GM08714 (cell line): ENCODE measurements at regions not wholly inside any gene's neighbourhood (a gene's known extent, or its start where the extent isn't known, plus 50 kb on each side); places are given as distances from the start of the nearest gene placed in this dataset.

Experiments
- H3K4me3 ChIP-seq: fragments of 200-500 bp; sonication (Bioruptor generic); 2 replicates; pipeline ENCODE4 v1.5.1; 2014; ENCODE audit warnings: mild to moderate bottlenecking, low read length, inconsistent platforms
- ZNF274 ChIP-seq: IDR thresholded peaks from 2 replicates; pipeline ENCODE4 v1.6.1; 2012; ENCODE audit warnings: mild to moderate bottlenecking, low read depth, low read length

DNA sequence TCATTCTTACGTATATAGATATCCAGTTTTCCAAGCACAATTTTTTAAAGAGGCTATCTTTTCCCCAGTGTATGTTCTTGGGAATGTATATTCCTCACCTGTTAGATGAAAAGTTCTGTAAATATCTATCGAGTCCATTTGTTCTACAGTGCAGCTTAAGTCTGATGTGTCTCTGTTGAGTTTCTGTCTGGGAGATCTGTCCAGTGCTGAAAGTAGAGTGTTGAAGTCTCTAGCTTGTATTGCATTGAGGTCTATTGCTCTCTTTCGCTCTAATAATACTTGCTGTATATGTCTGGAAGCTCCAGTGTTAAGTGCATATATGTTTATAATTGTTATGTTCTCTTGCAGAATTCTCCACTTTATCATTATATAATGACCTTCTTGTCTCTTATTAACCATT is 373.1 kb downstream of the PPARGC1A start:
- no peak overlapping the region for H3K4me3 ChIP-seq
- TF ChIP-seq ZNF274: no peak

DNA sequence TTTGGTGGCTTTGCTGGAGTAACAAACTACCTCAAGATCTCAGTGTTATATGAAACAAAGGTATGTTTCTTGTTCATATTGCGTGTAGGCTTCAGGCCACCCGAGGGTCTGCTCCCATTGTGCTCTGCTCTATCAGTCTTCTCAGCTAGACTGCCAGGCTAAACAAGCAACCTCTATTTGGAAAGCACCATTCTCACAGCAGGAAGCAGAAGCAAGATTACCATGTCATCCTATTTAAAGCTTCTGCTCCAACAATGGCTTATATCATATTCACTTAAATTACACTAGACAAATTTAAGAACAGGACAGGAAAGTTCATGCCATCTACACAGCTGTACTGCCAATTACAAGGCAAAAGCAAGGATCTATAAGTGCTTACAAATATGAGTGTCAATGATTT is 385.8 kb downstream of the PPARGC1A start:
- no peak overlapping the region for H3K4me3 ChIP-seq
- TF ChIP-seq ZNF274: no peak

DNA sequence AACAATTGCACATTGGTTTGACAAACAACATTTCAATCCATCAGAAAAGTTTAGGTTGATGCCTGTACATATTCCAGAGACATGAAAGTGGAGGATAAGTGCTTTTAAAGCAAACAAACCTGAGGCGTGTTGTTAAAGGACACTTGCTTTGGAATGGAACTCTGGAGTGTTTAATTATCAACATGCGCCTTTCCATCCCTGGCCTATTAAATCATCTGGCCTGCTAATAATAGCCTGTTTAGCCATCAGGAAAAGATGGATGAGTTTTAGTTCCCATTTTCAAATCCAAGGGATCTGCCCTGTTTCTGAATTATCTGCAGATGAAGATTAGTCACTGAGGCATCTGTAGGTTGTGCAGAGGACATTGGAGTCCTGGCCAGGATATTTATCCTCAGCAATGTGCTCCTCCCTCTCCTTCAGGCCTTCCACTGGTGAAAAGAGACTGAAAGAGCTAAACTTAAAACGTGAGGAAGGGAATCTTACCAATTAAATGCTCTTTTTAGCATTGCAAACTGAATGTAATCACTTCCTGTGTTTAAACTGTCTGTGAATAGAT is 388.9 kb downstream of the PPARGC1A start:
- no peak for TF ChIP-seq ZNF274
- H3K4me3 ChIP-seq: no peak overlapping the region

DNA sequence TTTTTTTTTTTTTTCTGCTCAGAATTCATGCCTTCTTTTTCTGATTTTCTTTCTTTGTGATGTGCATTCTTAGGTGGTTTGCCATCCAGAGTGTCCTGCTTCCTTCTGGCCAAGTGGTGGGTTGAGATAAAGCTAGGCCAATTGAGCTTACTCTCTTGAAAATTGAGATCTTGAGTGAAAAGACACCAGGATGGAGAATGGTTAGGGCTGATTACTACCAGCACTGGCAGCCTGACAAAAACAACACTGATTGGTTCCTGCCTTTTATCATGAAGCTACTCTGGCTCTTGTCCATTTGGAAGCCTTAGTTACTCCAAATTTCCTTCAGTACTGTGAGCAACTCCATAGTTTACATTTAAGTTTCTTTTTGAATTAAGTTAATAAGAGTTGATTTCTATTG is 404.0 kb downstream of the PPARGC1A start:
- no peak for TF ChIP-seq ZNF274
- H3K4me3 ChIP-seq: no peak overlapping the region

DNA sequence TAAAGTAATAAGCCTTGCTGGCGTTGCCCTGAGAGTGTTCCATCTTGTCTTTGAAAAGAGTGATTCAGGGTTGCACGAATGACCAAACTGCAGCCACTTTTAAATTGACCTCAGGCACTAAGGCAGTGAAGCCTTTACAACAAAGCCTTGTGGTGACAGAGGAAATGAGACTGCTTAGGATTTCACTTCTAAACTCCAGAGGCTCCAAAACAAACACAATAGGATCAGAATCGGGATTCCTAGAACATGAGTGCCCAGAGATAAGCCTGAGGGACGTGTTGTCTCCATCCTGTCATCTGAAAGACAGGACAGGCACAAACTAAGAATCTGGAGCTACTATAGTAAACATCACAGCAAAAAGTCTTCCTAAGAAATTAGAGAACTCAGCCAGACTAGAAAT is 405.2 kb downstream of the PPARGC1A start:
- H3K4me3 ChIP-seq: no peak overlapping the region
- TF ChIP-seq ZNF274: no peak

DNA sequence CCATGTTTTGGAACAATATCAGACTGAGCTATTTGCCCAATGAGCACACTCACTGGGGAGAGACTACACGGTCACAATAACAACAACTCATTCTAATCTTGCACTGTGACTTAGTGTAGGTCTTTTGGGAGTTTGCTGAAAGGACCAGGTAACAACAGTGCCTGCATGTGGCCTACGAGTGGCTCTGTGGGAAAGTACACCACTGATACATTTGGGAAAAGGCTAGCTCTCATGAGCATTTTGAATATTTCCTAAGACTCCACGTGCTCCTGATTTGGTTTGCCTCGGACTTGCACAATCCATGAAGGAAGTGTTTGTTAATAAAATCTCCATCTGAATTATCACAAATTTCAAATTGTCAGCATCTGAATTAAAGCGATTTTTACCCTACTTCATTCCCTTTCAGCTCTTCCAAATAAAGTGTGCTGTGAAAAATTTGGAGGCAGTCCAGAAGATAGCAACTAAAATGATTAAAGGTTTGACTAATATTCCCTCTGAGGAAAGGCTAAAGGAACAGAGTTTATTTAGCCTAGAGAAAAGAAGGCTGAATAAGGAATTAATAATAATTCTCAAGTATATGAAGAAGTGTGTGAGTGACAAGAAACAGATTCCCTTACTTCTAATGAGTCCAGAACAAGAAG is 406.4 kb downstream of the PPARGC1A start:
- H3K4me3 ChIP-seq: no peak overlapping the region
- no peak for TF ChIP-seq ZNF274

DNA sequence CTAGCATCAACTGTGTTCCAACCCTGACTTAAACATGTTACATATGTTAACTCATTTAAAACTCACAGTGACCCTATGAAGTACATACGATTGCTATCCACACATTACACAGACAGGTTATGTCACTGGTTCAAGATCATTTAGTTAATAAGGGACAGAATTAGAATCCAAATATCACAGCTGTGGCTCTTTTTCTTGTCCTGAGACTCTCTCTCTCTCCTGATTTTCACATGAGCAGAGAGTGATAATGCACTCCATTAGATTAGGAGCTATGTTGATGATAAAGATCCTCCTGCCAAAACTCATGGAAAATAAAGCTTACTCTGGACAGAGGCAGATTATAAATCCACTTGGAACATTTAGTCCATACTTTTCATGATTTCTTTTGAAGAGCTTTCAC is 408.3 kb downstream of the PPARGC1A start:
- no peak overlapping the region for H3K4me3 ChIP-seq
- TF ChIP-seq ZNF274: no peak

DNA sequence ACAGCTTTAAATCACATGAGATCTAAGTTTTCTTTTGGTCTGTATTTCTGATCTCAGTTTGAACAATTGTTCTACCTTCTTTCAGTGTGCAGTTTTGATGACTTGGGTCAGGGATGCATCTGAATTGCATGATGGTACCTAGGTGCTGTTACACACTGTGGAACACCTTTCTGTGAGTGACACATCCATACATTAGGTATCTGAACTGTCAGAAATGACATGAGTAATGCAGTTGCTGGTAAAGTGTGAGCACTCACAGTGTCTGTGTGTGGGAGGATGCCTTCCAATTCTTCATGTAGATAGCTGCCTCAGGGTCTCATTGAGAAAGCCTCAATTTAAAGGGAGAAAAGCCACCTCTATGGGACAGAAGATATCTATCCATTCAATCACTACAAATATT is 411.9 kb downstream of the PPARGC1A start:
- TF ChIP-seq ZNF274: no peak
- H3K4me3 ChIP-seq: no peak overlapping the region

DNA sequence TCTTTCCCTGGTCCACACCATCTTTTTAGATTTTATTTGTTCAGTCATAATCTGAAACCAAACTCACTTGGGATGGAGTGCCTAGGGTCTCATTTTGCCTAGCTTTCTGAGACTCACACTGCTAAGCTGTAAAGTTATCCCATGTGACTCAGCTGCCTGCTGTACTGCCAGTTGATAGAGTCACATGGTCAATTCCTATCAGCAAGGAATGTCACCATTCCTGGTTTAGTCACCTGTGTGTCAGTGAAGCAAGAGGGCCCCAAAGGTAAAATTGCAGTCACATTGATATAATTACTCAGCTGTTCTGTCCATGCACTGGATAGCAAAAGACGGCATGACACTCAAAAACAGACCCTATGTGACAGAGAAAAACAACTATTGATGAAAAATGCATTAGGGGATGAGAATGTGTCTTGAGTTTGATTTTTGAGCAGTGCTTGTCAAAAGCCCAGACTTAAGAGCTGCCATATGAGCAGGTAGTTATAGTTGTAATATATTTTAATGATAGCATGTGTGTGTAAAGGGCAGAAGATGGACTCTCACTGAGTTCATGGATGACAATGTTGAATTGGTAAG is 413.2 kb downstream of the PPARGC1A start:
- no peak overlapping the region for H3K4me3 ChIP-seq
- no peak for TF ChIP-seq ZNF274

DNA sequence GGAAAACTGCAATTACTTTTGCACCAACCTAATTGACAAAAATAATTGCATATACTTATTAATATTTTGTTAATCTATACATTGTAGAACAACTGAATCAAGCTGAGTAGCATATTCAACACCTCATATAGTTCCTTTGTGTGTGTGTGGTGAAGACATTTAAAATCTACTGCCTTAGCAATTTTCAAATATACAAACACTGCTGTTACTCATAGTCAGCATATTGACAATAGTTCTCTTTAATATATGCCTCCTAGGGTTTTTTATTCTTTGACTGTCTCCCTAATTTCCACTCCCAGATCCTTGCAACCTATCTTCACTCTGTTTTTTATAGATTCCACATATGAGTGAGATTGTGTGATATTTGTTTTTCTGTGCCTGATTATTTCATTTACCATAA is 426.8 kb downstream of the PPARGC1A start:
- TF ChIP-seq ZNF274: no peak
- no peak overlapping the region for H3K4me3 ChIP-seq

DNA sequence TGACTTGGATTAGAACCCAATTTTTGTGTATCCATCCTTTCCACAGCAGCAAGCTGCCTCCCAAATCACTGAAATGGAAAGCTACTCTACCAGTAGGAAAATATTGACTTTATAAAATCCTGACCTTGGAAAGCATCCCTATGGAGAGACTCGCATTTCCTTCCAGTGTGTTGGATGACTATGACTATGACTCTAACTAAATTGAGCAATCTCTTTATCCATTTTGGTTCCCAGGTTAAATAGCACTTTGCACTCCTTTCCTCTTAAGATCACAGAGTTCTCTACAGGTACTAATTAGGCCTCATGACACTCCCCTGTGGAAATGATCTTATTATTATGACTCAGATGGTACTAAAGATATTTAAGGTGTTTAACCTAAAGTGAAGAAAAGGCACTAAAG is 431.8 kb downstream of the PPARGC1A start:
- H3K4me3 ChIP-seq: no peak overlapping the region

DNA sequence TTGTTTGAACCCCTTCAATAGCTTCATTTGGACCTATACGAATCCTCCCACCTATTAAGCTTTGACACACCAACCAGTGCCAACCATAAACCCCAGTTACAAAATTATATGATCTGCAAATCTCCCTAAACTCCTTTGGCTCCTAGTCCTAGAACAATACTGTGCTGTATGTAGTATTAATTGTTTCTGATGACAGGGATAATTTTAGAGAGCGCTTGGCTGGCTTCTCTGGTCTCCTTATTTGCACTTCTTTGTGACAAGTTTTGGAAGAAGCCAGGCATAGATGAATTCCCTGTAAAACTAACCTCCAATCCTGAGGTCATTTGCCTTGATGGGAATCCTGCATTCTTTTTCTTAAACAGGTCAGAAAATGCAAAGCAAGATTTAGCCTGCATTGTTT is 433.0 kb downstream of the PPARGC1A start:
- no peak overlapping the region for H3K4me3 ChIP-seq
- TF ChIP-seq ZNF274: no peak

More for the DNA sequence above, 431.8 kb downstream of the PPARGC1A start:
- TF ChIP-seq ZNF274: no peak

DNA sequence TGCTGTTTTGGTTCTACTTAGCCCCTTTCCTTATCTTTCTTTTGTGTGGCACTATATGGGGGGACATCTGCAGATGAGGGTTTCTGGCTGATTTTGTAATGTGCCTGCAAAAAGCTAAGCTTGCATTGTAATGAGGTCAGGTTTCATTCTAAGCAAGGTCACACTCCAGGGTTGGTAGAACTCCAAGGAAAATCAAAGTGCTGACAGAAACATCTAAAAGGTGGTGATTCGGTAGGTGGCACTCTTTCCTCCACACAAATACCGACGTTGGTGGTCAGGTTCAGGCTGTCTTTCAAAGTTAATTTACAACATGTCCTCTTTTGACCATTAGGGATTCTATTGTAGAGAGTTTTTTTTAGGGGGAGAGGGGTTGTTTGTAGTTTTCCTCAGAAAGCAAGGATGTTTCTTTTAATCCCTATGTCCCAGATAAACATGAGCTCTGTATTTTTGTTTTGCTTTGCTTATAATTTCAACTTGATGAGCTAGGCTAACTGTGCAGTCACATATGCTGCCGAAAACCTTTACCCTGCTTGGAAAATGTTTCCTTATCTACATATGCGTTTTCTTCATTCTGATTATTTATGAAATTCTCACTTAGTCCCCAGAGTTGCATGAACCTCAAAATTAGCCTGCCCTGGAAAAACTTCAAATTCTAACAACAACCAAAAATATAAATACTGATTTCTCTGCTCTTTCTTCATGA is 434.2 kb downstream of the PPARGC1A start:
- TF ChIP-seq ZNF274: no peak
- H3K4me3 ChIP-seq: no peak overlapping the region

DNA sequence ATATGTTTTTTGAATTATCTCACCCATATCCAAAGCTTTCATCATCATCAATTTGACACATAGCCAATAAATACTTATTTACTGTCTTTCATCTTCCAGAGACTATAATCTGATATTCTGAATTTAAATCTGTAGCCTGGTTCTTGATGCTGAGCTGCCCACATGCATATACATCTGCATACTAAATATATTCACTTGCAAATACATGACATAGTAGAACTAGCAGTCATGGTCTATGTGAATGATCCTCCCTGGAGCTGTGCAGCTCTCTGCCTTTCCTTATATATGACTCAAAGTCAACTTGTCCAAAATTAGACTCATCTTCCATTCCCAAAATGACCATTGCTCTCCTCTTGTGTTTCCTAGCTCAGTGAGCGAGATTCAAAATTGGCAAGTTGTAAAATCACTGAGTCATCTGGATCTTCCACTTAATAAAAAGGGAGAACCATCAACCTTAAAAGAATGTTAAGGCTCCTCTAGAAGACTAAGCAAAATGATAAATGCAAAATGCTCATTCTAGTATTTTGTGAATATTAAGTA is 448.2 kb downstream of the PPARGC1A start:
- no peak for TF ChIP-seq ZNF274

DNA sequence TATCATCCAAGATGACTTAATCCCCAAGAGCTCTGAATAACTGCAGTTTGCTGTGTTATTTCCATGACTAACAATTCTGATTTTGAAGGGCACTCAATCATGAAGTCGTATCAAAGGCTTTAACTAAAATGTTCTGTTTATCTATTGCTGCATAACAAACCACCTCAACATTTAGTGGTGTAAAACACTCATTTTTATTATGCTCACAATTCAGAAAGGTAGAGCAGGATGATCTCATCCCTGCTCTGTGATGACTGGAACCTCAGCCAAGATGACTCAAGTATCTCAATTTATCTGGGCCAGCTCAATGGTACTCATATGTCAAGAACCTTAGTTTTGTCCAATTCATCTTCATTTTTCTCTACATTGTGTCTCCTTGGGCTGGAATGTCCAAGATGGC is 451.1 kb downstream of the PPARGC1A start:
- H3K4me3 ChIP-seq: no peak overlapping the region
- TF ChIP-seq ZNF274: no peak

More for the DNA sequence above, 448.2 kb downstream of the PPARGC1A start:
- no peak overlapping the region for H3K4me3 ChIP-seq
